Endodermal cell (in vitro differentiated cells): ENCODE measurements at regions not wholly inside any gene's neighbourhood (a gene's known extent, or its start where the extent isn't known, plus 50 kb on each side); places are given as distances from the start of the nearest gene placed in this dataset.

Experiments
- DNase-seq: peaks from one replicate; pipeline ENCODE4 v3.0.0-alpha.2; 2017
- H3K27ac ChIP-seq: 2 replicates; pipeline ENCODE4 v1.5.1; 2013; ENCODE audit warnings: mild to moderate bottlenecking, low read depth, low read length, moderate library complexity
- H3K27me3 ChIP-seq: 2 replicates; pipeline ENCODE4 v1.6.1; 2013; ENCODE audit warnings: mild to moderate bottlenecking, low read length, moderate library complexity; ENCODE audit not compliant: insufficient read depth, control insufficient read depth, poor library complexity, severe bottlenecking
- H3K36me3 ChIP-seq: 2 replicates; pipeline ENCODE4 v1.7.0; 2013; ENCODE audit warnings: mild to moderate bottlenecking, low read length, moderate library complexity; ENCODE audit not compliant: control insufficient read depth, insufficient read depth
- H3K4me1 ChIP-seq: one replicate; pipeline ENCODE4 v1.7.0; 2013; ENCODE audit warnings: low read length; ENCODE audit not compliant: control insufficient read depth, insufficient read depth
- H3K4me3 ChIP-seq: 2 replicates; pipeline ENCODE4 v1.5.1; 2013; ENCODE audit warnings: mild to moderate bottlenecking, low read length, moderate library complexity
- H3K9ac ChIP-seq: 2 replicates; pipeline ENCODE4 v1.6.1; 2013; ENCODE audit warnings: mild to moderate bottlenecking, low read length, moderate library complexity; ENCODE audit not compliant: poor library complexity, severe bottlenecking; ENCODE audit errors: extremely low read depth
- H3K9me3 ChIP-seq: 2 replicates; pipeline ENCODE4 v1.6.1; 2013; ENCODE audit warnings: mild to moderate bottlenecking, low read length, moderate library complexity; ENCODE audit not compliant: control insufficient read depth
- H3K27ac Mint-ChIP-seq: 2 replicates; pipeline ENCODE4 v1.8.0; 2020; ENCODE audit warnings: mixed read lengths
- H3K27me3 Mint-ChIP-seq: 2 replicates; pipeline ENCODE4 v1.8.0; 2021; ENCODE audit warnings: mild to moderate bottlenecking, mixed read lengths; ENCODE audit not compliant: insufficient read depth
- H3K36me3 Mint-ChIP-seq: 2 replicates; pipeline ENCODE4 v1.8.0; 2020; ENCODE audit warnings: low read depth, mixed read lengths
- H3K4me1 Mint-ChIP-seq: 2 replicates; pipeline ENCODE4 v1.8.0; 2020; ENCODE audit warnings: mixed read lengths
- H3K4me3 Mint-ChIP-seq: 2 replicates; pipeline ENCODE4 v1.8.0; 2020; ENCODE audit warnings: mild to moderate bottlenecking, moderate library complexity, mixed read lengths
- H3K9me3 Mint-ChIP-seq: 2 replicates; pipeline ENCODE4 v1.8.0; 2020; ENCODE audit warnings: mild to moderate bottlenecking, mixed read lengths
- WGBS, 2 experiments: methylation state at CpG; one replicate each; pipeline versions ENCODE4 v1.1.5 to v1.1.7; 2013; ENCODE audit warnings: missing lambda C conversion rate in 2 of 2, mixed read lengths in 1 of 2; ENCODE audit not compliant: insufficient coverage in 1 of 2, insufficient read length in 1 of 2; 5-methylcytosine and 5-hydroxymethylcytosine counted together
- TF ChIP-seq, protein P1 (sequence below): fragments of 200-600 bp; sonication (generic); conservative IDR thresholded peaks from 2 replicates; pipeline ENCODE4 v1.5.0; 2021; ENCODE audit warnings: antibody characterized with exemption, mild to moderate bottlenecking

GRCh38 chr14:65279958-65280357 is 132.6 kb upstream of the FUT8 start:
- DNase-seq = no peak
- Histone ChIP-seq H3K9me3 (peaks cover 8% of the 10 kb centered on the region), H3K9ac (no peak overlapping the region), H3K27ac (no peak overlapping the region), H3K27me3 (no peaks in the 10 kb centered on the region), H3K4me1 (peaks cover 8% of the 10 kb centered on the region), H3K36me3 (no peaks in the 10 kb centered on the region), H3K4me3 (no peak overlapping the region)
- Mint-ChIP-seq H3K9me3 (peaks cover 11% of the 10 kb centered on the region), H3K4me3 (no peak overlapping the region), H3K27me3 (peaks cover 7% of the 10 kb centered on the region), H3K27ac (no peak overlapping the region), H3K36me3 (peaks cover 5% of the 10 kb centered on the region), H3K4me1 (peaks cover 33% of the 10 kb centered on the region)
- TF ChIP-seq, protein P1, sequence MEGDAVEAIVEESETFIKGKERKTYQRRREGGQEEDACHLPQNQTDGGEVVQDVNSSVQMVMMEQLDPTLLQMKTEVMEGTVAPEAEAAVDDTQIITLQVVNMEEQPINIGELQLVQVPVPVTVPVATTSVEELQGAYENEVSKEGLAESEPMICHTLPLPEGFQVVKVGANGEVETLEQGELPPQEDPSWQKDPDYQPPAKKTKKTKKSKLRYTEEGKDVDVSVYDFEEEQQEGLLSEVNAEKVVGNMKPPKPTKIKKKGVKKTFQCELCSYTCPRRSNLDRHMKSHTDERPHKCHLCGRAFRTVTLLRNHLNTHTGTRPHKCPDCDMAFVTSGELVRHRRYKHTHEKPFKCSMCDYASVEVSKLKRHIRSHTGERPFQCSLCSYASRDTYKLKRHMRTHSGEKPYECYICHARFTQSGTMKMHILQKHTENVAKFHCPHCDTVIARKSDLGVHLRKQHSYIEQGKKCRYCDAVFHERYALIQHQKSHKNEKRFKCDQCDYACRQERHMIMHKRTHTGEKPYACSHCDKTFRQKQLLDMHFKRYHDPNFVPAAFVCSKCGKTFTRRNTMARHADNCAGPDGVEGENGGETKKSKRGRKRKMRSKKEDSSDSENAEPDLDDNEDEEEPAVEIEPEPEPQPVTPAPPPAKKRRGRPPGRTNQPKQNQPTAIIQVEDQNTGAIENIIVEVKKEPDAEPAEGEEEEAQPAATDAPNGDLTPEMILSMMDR = no peak
- WGBS, 2 experiments = 95 to 96% methylated on average over 24 to 25 of the region's 25 CpGs

GRCh38 chr14:65280653-65281052 is 131.9 kb upstream of the FUT8 start:
- Mint-ChIP-seq H3K4me1 (peaks cover 31% of the 10 kb centered on the region), H3K36me3 (peaks cover 5% of the 10 kb centered on the region), H3K9me3 (peaks cover 11% of the 10 kb centered on the region), H3K4me3 (no peak overlapping the region), H3K27me3 (peaks cover 7% of the 10 kb centered on the region), H3K27ac (no peak overlapping the region)
- no peaks in the 10 kb centered on the region for H3K27me3 ChIP-seq
- peaks cover 8% of the 10 kb centered on the region for H3K9me3 ChIP-seq
- TF ChIP-seq, protein P1 = no peak
- H3K4me1 ChIP-seq = peaks cover 8% of the 10 kb centered on the region
- peak overlapping the region; percentile 29 for H3K4me3 ChIP-seq
- no peak overlapping the region for H3K9ac ChIP-seq
- H3K36me3 ChIP-seq = no peaks in the 10 kb centered on the region
- no peak overlapping the region for H3K27ac ChIP-seq
- 96 to 98% methylated on average over 17 to 22 of the region's 22 CpGs for WGBS, 2 experiments
- no peak for DNase-seq

GRCh38 chr14:65281991-65282895 is 130.3 kb upstream of the FUT8 start:
- peaks cover 8% of the 10 kb centered on the region for H3K4me1 ChIP-seq
- DNase-seq = peak; percentile 91
- H3K4me3 ChIP-seq = peak overlapping the region; percentile 46
- peak overlapping the region; percentile 35 for H3K9ac ChIP-seq
- peaks cover 5% of the 10 kb centered on the region for H3K36me3 Mint-ChIP-seq
- H3K27ac ChIP-seq = peak overlapping the region; percentile 95
- TF ChIP-seq, protein P1 = no peak
- no peaks in the 10 kb centered on the region for H3K36me3 ChIP-seq
- peak overlapping the region; percentile 93 for H3K27ac Mint-ChIP-seq
- H3K27me3 ChIP-seq = no peaks in the 10 kb centered on the region
- peak overlapping the region; percentile 41 for H3K4me3 Mint-ChIP-seq
- H3K4me1 Mint-ChIP-seq = peaks cover 29% of the 10 kb centered on the region
- peaks cover 11% of the 10 kb centered on the region for H3K9me3 Mint-ChIP-seq
- WGBS, 2 experiments = 30 to 44% methylated on average over 7 to 12 of the region's 12 CpGs
- peaks cover 8% of the 10 kb centered on the region for H3K9me3 ChIP-seq
- peaks cover 7% of the 10 kb centered on the region for H3K27me3 Mint-ChIP-seq
